Liver (tissue), 3 donors: ENCODE measurements at regions not wholly inside any gene's neighbourhood (a gene's known extent, or its start where the extent isn't known, plus 50 kb on each side); places are given as distances from the start of the nearest gene placed in this dataset.
"Not testable (repeated sequence)": the region's sequence is repeated elsewhere in the genome, so short reads cannot be mapped to it uniquely, and the experiment has no call there.

Experiments used
- EGR1 ChIP-seq, 2 donors: IDR thresholded peaks; 2 replicates each; pipeline ENCODE4 v1.6.1; 2016 to 2018; ENCODE audit warnings: antibody characterized with exemption in 2 of 2, low read depth in 2 of 2
- FOXA2 ChIP-seq: IDR thresholded peaks from 2 replicates; pipeline ENCODE4 v1.6.1; 2016; ENCODE audit warnings: antibody characterized with exemption
- GABPA ChIP-seq, 2 donors: IDR thresholded peaks in 1 of 2; conservative IDR thresholded peaks in 1 of 2; 2 replicates each; pipeline ENCODE4 v1.6.1; 2016; ENCODE audit warnings: antibody characterized with exemption in 2 of 2, mild to moderate bottlenecking in 1 of 2, moderate library complexity in 1 of 2
- JUND ChIP-seq, 2 donors: IDR thresholded peaks; 2 replicates each; pipeline ENCODE4 v1.6.1; 2016; ENCODE audit warnings: antibody characterized with exemption in 2 of 2
- MAX ChIP-seq: IDR thresholded peaks from 2 replicates; pipeline ENCODE4 v1.6.1; 2016; ENCODE audit warnings: antibody characterized with exemption
- RAD21 ChIP-seq, 2 donors: IDR thresholded peaks; 2 replicates each; pipeline ENCODE4 v1.6.1; 2016; ENCODE audit warnings: antibody characterized with exemption in 2 of 2, mild to moderate bottlenecking in 2 of 2
- RXRA ChIP-seq, 2 donors: IDR thresholded peaks; 2 replicates each; pipeline ENCODE4 v1.6.1; 2017 to 2018; ENCODE audit warnings: antibody characterized with exemption in 2 of 2, mild to moderate bottlenecking in 1 of 2
- TAF1 ChIP-seq: conservative IDR thresholded peaks from 2 replicates; pipeline ENCODE4 v1.6.1; 2016; ENCODE audit warnings: antibody characterized with exemption, mild to moderate bottlenecking
- YY1 ChIP-seq: IDR thresholded peaks from 2 replicates; pipeline ENCODE4 v1.6.1; 2016; ENCODE audit warnings: antibody characterized with exemption, mild to moderate bottlenecking
- TF ChIP-seq, protein P1 (sequence below): fragments of 150-350 bp; IDR thresholded peaks from 2 replicates; pipeline ENCODE4 v1.5.1; 2017; ENCODE audit warnings: improper control_type of control experiment, low read depth, low read length; ENCODE audit not compliant: missing input control
- TF ChIP-seq, protein P2 (sequence below): IDR thresholded peaks from 2 replicates; pipeline ENCODE4 v1.6.1; 2016; ENCODE audit warnings: antibody characterized with exemption, mild to moderate bottlenecking
- donor health status: healthy.
- donor health status: healthy.

DNA sequence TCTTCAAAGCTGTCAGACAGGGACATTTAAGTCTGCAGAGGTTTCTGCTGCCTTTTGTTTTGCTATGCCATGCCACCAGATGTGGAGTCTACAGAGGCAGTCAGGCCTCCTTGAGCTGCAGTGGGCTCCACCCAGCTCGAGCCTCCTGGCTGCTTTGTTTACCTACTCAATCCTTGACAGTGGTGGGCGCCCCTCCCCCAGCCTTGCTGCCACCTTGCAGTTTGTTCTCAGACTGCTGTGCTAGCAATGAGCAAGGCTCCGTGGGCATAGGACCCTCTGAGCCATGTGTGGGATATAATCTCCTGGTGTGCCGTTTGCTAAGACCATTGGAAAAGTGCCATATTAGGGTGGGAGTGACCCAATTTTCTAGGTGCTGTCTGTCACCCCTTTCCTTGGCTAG, 126.0 kb downstream of the KLF8 start:
- TF ChIP-seq GABPA (IDR thresholded peaks at IDR 0.05 in 1 of 2, conservative IDR thresholded peaks at IDR 0.05 in 1 of 2); YY1; TAF1; MAX; JUND (IDR thresholded peaks at IDR 0.05); EGR1 (IDR thresholded peaks at IDR 0.05; ENCODE audit: low read depth in 2 of 2); FOXA2; RXRA (IDR thresholded peaks at IDR 0.05); RAD21 (IDR thresholded peaks at IDR 0.05): not testable (repeated sequence)
- TF ChIP-seq, protein P1, sequence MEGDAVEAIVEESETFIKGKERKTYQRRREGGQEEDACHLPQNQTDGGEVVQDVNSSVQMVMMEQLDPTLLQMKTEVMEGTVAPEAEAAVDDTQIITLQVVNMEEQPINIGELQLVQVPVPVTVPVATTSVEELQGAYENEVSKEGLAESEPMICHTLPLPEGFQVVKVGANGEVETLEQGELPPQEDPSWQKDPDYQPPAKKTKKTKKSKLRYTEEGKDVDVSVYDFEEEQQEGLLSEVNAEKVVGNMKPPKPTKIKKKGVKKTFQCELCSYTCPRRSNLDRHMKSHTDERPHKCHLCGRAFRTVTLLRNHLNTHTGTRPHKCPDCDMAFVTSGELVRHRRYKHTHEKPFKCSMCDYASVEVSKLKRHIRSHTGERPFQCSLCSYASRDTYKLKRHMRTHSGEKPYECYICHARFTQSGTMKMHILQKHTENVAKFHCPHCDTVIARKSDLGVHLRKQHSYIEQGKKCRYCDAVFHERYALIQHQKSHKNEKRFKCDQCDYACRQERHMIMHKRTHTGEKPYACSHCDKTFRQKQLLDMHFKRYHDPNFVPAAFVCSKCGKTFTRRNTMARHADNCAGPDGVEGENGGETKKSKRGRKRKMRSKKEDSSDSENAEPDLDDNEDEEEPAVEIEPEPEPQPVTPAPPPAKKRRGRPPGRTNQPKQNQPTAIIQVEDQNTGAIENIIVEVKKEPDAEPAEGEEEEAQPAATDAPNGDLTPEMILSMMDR = not testable (repeated sequence)
- TF ChIP-seq, protein P2, sequence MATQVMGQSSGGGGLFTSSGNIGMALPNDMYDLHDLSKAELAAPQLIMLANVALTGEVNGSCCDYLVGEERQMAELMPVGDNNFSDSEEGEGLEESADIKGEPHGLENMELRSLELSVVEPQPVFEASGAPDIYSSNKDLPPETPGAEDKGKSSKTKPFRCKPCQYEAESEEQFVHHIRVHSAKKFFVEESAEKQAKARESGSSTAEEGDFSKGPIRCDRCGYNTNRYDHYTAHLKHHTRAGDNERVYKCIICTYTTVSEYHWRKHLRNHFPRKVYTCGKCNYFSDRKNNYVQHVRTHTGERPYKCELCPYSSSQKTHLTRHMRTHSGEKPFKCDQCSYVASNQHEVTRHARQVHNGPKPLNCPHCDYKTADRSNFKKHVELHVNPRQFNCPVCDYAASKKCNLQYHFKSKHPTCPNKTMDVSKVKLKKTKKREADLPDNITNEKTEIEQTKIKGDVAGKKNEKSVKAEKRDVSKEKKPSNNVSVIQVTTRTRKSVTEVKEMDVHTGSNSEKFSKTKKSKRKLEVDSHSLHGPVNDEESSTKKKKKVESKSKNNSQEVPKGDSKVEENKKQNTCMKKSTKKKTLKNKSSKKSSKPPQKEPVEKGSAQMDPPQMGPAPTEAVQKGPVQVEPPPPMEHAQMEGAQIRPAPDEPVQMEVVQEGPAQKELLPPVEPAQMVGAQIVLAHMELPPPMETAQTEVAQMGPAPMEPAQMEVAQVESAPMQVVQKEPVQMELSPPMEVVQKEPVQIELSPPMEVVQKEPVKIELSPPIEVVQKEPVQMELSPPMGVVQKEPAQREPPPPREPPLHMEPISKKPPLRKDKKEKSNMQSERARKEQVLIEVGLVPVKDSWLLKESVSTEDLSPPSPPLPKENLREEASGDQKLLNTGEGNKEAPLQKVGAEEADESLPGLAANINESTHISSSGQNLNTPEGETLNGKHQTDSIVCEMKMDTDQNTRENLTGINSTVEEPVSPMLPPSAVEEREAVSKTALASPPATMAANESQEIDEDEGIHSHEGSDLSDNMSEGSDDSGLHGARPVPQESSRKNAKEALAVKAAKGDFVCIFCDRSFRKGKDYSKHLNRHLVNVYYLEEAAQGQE = not testable (repeated sequence)
